ENCODE measurements at regions not wholly inside any gene's neighbourhood (a gene's known extent, or its start where the extent isn't known, plus 50 kb on each side); places are given as distances from the start of the nearest gene placed in this dataset.

DNA sequence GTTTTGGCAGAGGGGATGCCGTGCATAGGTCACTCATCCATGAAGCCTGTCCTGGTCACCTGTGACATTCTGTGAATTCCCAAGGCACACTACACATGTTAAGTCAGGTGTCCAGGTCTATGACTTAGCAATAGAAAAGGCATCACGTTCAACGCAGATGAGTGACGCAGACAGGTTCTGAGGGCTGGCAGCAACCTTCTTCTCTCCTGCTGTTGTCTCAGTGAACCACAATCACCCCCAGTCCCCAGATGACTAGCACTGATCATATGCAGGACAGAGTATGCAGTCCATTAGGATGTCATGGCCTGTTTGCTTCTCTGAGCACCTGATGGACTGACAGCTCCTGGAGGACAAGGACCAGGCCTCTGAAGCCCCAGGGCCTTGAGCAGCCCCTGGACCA is 157.8 kb upstream of the KAZN start:
- H3K27me3 Mint-ChIP-seq (ENCODE audit: unreplicated experiment) = no peaks in the 10 kb centered on the region
- TF ChIP-seq CTCF (IDR thresholded peaks at IDR 0.05; ENCODE audit: partially characterized antibody, unreplicated experiment) = no peak
- H3K4me3 Mint-ChIP-seq (ENCODE audit: unreplicated experiment) = no peak overlapping the region
- DNase-seq = no peak
- H3K4me1 Mint-ChIP-seq (ENCODE audit: low read depth, unreplicated experiment) = peaks cover 6% of the 10 kb centered on the region
- H3K9me3 Mint-ChIP-seq (ENCODE audit: unreplicated experiment) = peaks cover 3% of the 10 kb centered on the region
- no peak overlapping the region for H3K27ac Mint-ChIP-seq (ENCODE audit: unreplicated experiment)
- no peaks in the 10 kb centered on the region for H3K36me3 Mint-ChIP-seq (ENCODE audit: unreplicated experiment)

DNA sequence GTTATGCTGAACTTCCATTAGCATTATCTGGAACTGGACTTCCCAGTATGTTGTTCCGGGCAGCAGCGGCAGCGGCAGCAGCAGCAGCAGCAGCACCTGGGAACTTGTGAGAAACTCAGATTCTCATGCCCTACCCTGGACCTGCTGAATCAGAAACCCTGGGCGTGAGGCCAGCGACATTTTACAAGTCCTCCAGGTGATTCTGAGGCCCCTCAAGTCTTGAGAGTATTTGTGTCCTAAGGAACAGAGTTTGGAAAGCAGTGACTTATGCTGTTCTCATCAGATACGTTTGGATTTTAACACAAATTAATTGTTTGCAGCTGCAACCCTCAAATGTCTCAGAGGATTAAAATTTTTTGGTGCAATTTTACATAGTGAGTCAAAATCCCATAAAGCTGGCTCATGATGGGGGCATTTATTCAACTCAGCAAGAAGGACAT is 157.2 kb upstream of the KAZN start:
- Mint-ChIP-seq H3K9me3 (ENCODE audit: unreplicated experiment) (peaks cover 3% of the 10 kb centered on the region), H3K36me3 (ENCODE audit: unreplicated experiment) (no peaks in the 10 kb centered on the region), H3K27me3 (ENCODE audit: unreplicated experiment) (no peaks in the 10 kb centered on the region), H3K4me3 (ENCODE audit: unreplicated experiment) (no peak overlapping the region), H3K27ac (ENCODE audit: unreplicated experiment) (no peak overlapping the region), H3K4me1 (ENCODE audit: low read depth, unreplicated experiment) (peaks cover 6% of the 10 kb centered on the region)
- no peak for DNase-seq
- TF ChIP-seq CTCF (IDR thresholded peaks at IDR 0.05; ENCODE audit: partially characterized antibody, unreplicated experiment) = no peak

GRCh38 chr1:14442669-14443068 is 155.8 kb upstream of the KAZN start:
- no peak for DNase-seq
- TF ChIP-seq CTCF (IDR thresholded peaks at IDR 0.05; ENCODE audit: partially characterized antibody, unreplicated experiment) = no peak
- H3K4me3 Mint-ChIP-seq (ENCODE audit: unreplicated experiment) = no peak overlapping the region
- peaks cover 6% of the 10 kb centered on the region for H3K4me1 Mint-ChIP-seq (ENCODE audit: low read depth, unreplicated experiment)
- H3K36me3 Mint-ChIP-seq (ENCODE audit: unreplicated experiment) = no peaks in the 10 kb centered on the region
- peaks cover 3% of the 10 kb centered on the region for H3K9me3 Mint-ChIP-seq (ENCODE audit: unreplicated experiment)
- no peaks in the 10 kb centered on the region for H3K27me3 Mint-ChIP-seq (ENCODE audit: unreplicated experiment)
- no peak overlapping the region for H3K27ac Mint-ChIP-seq (ENCODE audit: unreplicated experiment)

GRCh38 chr1:14443164-14443787 is 155.2 kb upstream of the KAZN start:
- no peak overlapping the region for H3K27ac Mint-ChIP-seq (ENCODE audit: unreplicated experiment)
- H3K4me1 Mint-ChIP-seq (ENCODE audit: low read depth, unreplicated experiment) = peaks cover 6% of the 10 kb centered on the region
- TF ChIP-seq CTCF (IDR thresholded peaks at IDR 0.05; ENCODE audit: partially characterized antibody, unreplicated experiment) = no peak
- H3K9me3 Mint-ChIP-seq (ENCODE audit: unreplicated experiment) = peaks cover 3% of the 10 kb centered on the region
- H3K4me3 Mint-ChIP-seq (ENCODE audit: unreplicated experiment) = no peak overlapping the region
- DNase-seq = no peak
- no peaks in the 10 kb centered on the region for H3K27me3 Mint-ChIP-seq (ENCODE audit: unreplicated experiment)
- H3K36me3 Mint-ChIP-seq (ENCODE audit: unreplicated experiment) = no peaks in the 10 kb centered on the region

GRCh38 chr1:14451217-14451616 is 147.3 kb upstream of the KAZN start:
- no peaks in the 10 kb centered on the region for H3K4me1 Mint-ChIP-seq (ENCODE audit: low read depth, unreplicated experiment)
- no peak overlapping the region for H3K4me3 Mint-ChIP-seq (ENCODE audit: unreplicated experiment)
- no peak for TF ChIP-seq CTCF (IDR thresholded peaks at IDR 0.05; ENCODE audit: partially characterized antibody, unreplicated experiment)
- peaks cover 2% of the 10 kb centered on the region for H3K9me3 Mint-ChIP-seq (ENCODE audit: unreplicated experiment)
- peaks cover 13% of the 10 kb centered on the region for H3K27me3 Mint-ChIP-seq (ENCODE audit: unreplicated experiment)
- H3K36me3 Mint-ChIP-seq (ENCODE audit: unreplicated experiment) = no peaks in the 10 kb centered on the region
- H3K27ac Mint-ChIP-seq (ENCODE audit: unreplicated experiment) = no peak overlapping the region
- DNase-seq = no peak

Measured in glutamatergic neuron (in vitro differentiated cells).